ENCODE measurements at regions not wholly inside any gene's neighbourhood (a gene's known extent, or its start where the extent isn't known, plus 50 kb on each side); places are given as distances from the start of the nearest gene placed in this dataset.

DNA sequence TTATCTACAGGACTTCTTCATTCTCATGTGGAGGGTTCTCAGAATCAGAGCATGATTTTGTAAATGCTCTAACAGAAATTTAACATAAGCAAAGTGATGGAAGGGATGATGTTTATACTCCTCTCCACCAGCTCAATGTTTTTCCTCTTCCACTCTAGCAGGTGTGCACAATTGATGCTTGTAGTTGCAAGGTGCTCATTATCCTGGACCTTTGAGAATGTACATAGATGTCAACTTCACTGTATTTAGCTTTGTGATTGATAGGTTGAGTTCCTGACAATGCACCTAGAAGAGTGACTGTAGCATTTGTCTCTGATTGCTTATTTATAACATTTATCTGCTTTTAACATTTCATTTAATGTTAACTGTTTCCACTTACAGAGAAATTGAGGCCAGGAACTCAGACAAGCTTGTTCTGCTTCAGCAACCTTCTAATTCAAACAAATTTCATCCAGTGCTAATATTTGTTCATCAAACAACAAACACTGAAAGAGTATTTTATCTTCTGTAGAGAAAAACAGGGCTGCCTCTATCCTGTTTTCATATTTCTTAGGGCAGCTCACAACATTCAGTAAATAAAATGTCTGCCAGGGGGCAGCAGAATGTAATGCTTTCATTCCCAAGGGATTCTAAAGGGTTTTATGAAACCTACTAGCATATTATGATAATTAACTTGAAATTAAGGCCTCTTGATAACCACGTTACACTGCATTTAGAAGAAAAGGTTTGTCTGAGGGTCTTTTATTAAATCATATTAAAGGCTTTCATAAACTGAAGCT is 127.9 kb upstream of the NOL4 start:
- Histone ChIP-seq H3K23me2 (ENCODE audit: low read depth, low read length) (no peaks in the 10 kb centered on the region), H3K14ac (ENCODE audit: insufficient read length) (no peak overlapping the region), H3K23ac (ENCODE audit: insufficient read length) (no peak overlapping the region), H4K8ac (ENCODE audit: extremely low read depth, insufficient read depth, low read length) (no peak overlapping the region), H4K91ac (replicated peaks; ENCODE audit: insufficient read length, low read length) (no peak overlapping the region), H3K79me1 (ENCODE audit: low read depth, low read length) (no peaks in the 10 kb centered on the region), H3K9ac (replicated peaks in 1 of 4; ENCODE audit: extremely low read depth in 1 of 4, low read depth in 3 of 4, low read length in 3 of 4) (no peak overlapping the region), H3K4me1 (replicated peaks in 1 of 4; ENCODE audit: control insufficient read depth in 3 of 4, insufficient read depth in 4 of 4, low read length in 3 of 4) (no peaks in the 10 kb centered on the region), H2AFZ (ENCODE audit: low read length) (no peak overlapping the region), H2BK12ac (ENCODE audit: low read depth, low read length) (no peak overlapping the region), H2BK15ac (ENCODE audit: low read length) (no peak overlapping the region), H3K79me2 (ENCODE audit: control insufficient read depth in 1 of 2, insufficient read depth in 2 of 2, low read length in 2 of 2) (no peaks in the 10 kb centered on the region), H3K4me2 (ENCODE audit: insufficient read depth in 1 of 2, low read depth in 2 of 2, low read length in 2 of 2) (no peak overlapping the region), H4K5ac (ENCODE audit: insufficient read length, low read depth, low read length) (no peak overlapping the region), H3K4ac (replicated peaks; ENCODE audit: insufficient read length, low read depth, low read length) (no peak overlapping the region), H3K18ac (ENCODE audit: extremely low read depth, low read length) (no peak overlapping the region), H2BK120ac (replicated peaks; ENCODE audit: low read depth, low read length) (no peak overlapping the region), H2AK5ac (ENCODE audit: low read depth, low read length) (no peak overlapping the region), H3K9me3 (ENCODE audit: insufficient read depth in 2 of 2, low read depth in 1 of 2, low read length in 1 of 2) (no peaks in the 10 kb centered on the region), H4K20me1 (replicated peaks in 1 of 2; ENCODE audit: control insufficient read depth in 1 of 2, insufficient read depth in 2 of 2, low read length in 2 of 2) (no peaks in the 10 kb centered on the region), H3K4me3 (ENCODE audit: extremely low read depth in 1 of 4, insufficient read depth in 2 of 4, low read depth in 3 of 4, low read length in 4 of 4) (no peak overlapping the region), H2BK5ac (ENCODE audit: low read depth, low read length) (no peak overlapping the region), H3K27me3 (replicated peaks in 1 of 4; ENCODE audit: control insufficient read depth in 3 of 4, extremely low read depth in 1 of 4, insufficient read depth in 3 of 4, low read length in 3 of 4) (no peaks in the 10 kb centered on the region), H2BK20ac (ENCODE audit: low read length) (no peak overlapping the region), H3K36me3 (ENCODE audit: control insufficient read depth in 2 of 4, insufficient read depth in 4 of 4, low read length in 3 of 4) (no peaks in the 10 kb centered on the region), H3K56ac (replicated peaks; ENCODE audit: insufficient read length, low read depth, low read length) (no peak overlapping the region), H3K27ac (ENCODE audit: low read depth, low read length) (no peak overlapping the region)
- WGBS, 2 experiments (ENCODE audit: extremely low coverage in 1 of 2, insufficient coverage in 1 of 2, insufficient read length in 1 of 2, insufficient replicate concordance in 2 of 2, low coverage in 1 of 2, low lambda C conversion rate in 2 of 2, missing lambda C conversion rate in 1 of 2), result 65% methylated on average over 1 of the region's 1 CpG; no CpG with 5 or more reads in 1 of the 2 experiments
- CTCF ChIA-PET (ENCODE audit: partially characterized antibody), result interaction anchor here (0.7 to 4.2 kb wide), 18 partner anchors 8 to 455 kb away, joined by 3 to 15 read pairs (median 4); partner anchors contain the start of gene NOL4
- TF ChIP-seq RAD21 (IDR thresholded peaks at IDR 0.05 in 1 of 2, conservative IDR thresholded peaks at IDR 0.05 in 1 of 2; ENCODE audit: low read depth in 2 of 2, low read length in 2 of 2), result peak; percentile 64 to 71
- no peak for TF ChIP-seq EP300 (IDR thresholded peaks at IDR 0.05; ENCODE audit: borderline replicate concordance in 1 of 2, low read depth in 2 of 2, low read length in 2 of 2)
- TF ChIP-seq, protein P1, sequence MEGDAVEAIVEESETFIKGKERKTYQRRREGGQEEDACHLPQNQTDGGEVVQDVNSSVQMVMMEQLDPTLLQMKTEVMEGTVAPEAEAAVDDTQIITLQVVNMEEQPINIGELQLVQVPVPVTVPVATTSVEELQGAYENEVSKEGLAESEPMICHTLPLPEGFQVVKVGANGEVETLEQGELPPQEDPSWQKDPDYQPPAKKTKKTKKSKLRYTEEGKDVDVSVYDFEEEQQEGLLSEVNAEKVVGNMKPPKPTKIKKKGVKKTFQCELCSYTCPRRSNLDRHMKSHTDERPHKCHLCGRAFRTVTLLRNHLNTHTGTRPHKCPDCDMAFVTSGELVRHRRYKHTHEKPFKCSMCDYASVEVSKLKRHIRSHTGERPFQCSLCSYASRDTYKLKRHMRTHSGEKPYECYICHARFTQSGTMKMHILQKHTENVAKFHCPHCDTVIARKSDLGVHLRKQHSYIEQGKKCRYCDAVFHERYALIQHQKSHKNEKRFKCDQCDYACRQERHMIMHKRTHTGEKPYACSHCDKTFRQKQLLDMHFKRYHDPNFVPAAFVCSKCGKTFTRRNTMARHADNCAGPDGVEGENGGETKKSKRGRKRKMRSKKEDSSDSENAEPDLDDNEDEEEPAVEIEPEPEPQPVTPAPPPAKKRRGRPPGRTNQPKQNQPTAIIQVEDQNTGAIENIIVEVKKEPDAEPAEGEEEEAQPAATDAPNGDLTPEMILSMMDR (IDR thresholded peaks at IDR 0.05; ENCODE audit: control extremely low read depth in 1 of 3, insufficient read depth in 1 of 3, low read depth in 1 of 3, low read length in 3 of 3), result peak in 2 of 3 experiments; percentile 28 to 42; a peak in 2 of 4 replicates
- TF ChIP-seq CTBP2 (IDR thresholded peaks at IDR 0.05; ENCODE audit: borderline replicate concordance, insufficient read depth, insufficient read length, low read length), result no peak
- TF ChIP-seq KDM4A (IDR thresholded peaks at IDR 0.05; ENCODE audit: low read depth, low read length, severe bottlenecking), result no peak
- POLR2A ChIA-PET (ENCODE audit: partially characterized antibody), result no interaction called here
- FAIRE-seq (no peak), DNase-seq (ENCODE audit: low read depth in 1 of 2, low spot score in 2 of 2) (no peak)
